ENCODE measurements at regions not wholly inside any gene's neighbourhood (a gene's known extent, or its start where the extent isn't known, plus 50 kb on each side); places are given as distances from the start of the nearest gene placed in this dataset.

DNA sequence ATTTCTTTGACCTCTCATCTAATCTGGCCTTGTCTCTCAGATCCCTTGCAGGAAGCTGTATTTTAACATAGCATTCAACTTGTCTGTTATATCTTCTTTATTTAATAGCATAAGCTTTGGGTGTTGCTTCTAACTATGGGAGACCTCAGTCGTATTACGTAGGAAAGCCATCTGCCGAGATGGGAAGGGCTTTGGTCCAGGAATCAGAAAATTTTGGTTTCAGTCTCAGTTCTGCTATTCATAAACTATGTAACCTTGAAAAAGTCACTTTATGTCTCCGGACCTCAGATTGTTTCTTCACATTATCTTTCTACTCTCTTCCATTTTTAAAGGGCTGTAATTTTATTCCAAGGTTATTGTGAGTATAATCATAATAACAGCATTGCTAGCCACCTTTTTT, 297.7 kb downstream of the SATB2 start:
- TF ChIP-seq, protein P1, sequence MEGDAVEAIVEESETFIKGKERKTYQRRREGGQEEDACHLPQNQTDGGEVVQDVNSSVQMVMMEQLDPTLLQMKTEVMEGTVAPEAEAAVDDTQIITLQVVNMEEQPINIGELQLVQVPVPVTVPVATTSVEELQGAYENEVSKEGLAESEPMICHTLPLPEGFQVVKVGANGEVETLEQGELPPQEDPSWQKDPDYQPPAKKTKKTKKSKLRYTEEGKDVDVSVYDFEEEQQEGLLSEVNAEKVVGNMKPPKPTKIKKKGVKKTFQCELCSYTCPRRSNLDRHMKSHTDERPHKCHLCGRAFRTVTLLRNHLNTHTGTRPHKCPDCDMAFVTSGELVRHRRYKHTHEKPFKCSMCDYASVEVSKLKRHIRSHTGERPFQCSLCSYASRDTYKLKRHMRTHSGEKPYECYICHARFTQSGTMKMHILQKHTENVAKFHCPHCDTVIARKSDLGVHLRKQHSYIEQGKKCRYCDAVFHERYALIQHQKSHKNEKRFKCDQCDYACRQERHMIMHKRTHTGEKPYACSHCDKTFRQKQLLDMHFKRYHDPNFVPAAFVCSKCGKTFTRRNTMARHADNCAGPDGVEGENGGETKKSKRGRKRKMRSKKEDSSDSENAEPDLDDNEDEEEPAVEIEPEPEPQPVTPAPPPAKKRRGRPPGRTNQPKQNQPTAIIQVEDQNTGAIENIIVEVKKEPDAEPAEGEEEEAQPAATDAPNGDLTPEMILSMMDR (IDR thresholded peaks at IDR 0.05) = no peak
- TF ChIP-seq POLR2A (IDR thresholded peaks at IDR 0.05) = no peak

Data from stomach (tissue), 4 donors.